ENCODE measurements at regions not wholly inside any gene's neighbourhood (a gene's known extent, or its start where the extent isn't known, plus 50 kb on each side); places are given as distances from the start of the nearest gene placed in this dataset.

DNA sequence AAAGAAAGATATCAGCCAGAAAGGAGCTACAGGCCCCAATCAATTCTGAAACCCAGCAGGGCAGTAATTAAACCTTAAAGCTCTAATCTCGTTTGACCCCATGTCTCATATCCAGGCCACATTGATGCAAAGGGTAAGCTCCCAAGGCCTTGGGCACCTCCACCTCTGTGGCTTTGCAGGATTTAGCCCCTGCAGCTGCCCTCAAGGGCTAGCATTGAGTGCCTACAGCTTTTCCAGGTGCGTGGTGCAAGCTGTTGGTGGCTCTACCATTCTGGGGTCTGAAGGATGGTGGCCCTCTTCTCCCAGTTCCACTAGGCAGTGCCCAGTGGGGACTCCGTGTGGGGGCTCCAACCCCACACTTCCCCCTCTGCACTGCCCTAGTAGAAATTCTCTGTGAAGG, 429.9 kb downstream of the NPHP4 start (continued):
- TF ChIP-seq POLR2AphosphoS2 (IDR thresholded peaks at IDR 0.05; ENCODE audit: low read depth, low read length) (no peak), JUND (IDR thresholded peaks at IDR 0.05; ENCODE audit: low read depth, low read length) (no peak), TBL1XR1 (IDR thresholded peaks at IDR 0.05; ENCODE audit: low read depth, low read length) (no peak), CBFB (IDR thresholded peaks at IDR 0.05; ENCODE audit: low read depth) (no peak)

DNA sequence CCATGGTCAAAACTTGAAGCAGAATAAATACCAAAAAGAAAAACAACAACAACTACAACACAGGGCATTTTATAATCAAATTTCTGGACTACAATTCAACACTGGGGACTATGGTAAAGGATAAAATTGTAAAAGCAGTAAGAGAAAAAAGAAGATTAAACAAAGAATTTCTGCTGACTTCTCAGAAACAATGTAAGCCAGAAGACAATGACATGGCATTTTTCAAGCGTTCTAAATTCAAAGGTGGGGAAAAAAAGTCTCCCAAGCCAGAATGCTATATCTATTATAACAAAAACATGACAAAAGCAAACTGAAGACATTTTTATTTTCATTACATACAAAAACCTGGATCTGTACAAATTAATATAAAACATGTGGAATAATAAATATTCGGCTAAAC, 433.1 kb downstream of the NPHP4 start:
- RAD21 ChIA-PET (ENCODE audit: unreplicated experiment) = no interaction called here
- FAIRE-seq = no peak

DNA sequence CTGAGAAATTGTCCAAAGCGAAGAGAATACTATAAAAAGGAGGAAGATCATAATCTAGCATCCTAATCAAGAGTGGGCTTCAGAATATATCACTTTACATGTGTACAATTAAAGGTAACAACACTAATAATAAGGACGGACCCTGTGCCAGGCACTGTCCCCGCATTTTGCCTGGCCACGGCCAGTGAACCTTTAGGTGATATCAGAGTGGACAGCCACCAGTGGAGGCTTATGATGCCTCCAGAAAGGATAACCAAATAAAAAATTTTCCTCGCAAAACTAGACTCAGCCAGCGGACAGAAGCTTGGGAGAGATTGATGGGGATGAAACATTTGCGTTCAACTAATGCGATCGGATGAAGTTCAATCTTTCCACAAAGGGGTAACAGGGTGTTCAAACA, 436.4 kb downstream of the NPHP4 start:
- RAD21 ChIA-PET (ENCODE audit: unreplicated experiment) = no interaction called here
- Histone ChIP-seq H4K20me1 (ENCODE audit: control insufficient read depth, insufficient read depth) (no peaks in the 10 kb centered on the region), H3K36me3 (ENCODE audit: control insufficient read depth in 2 of 2, insufficient read depth in 2 of 2, low read length in 1 of 2) (no peaks in the 10 kb centered on the region), H3K9me3 (replicated peaks; ENCODE audit: control insufficient read depth, insufficient read depth, low read length) (no peaks in the 10 kb centered on the region), H3K4me1 (ENCODE audit: control insufficient read depth, insufficient read depth, low read length) (no peaks in the 10 kb centered on the region), H3K4me3 (no peak overlapping the region), H3K27me3 (replicated peaks in 1 of 2; ENCODE audit: control insufficient read depth in 2 of 2, insufficient read depth in 2 of 2, low read length in 1 of 2) (no peaks in the 10 kb centered on the region), H3K4me2 (ENCODE audit: control insufficient read depth, insufficient read depth) (no peak overlapping the region), H3K79me2 (ENCODE audit: control insufficient read depth, insufficient read depth, low read length) (no peaks in the 10 kb centered on the region), H3K9ac (ENCODE audit: control insufficient read depth, insufficient read depth, low read length) (no peak overlapping the region), H3K27ac (ENCODE audit: control insufficient read depth, insufficient read depth) (no peak overlapping the region), H2AFZ (ENCODE audit: control insufficient read depth, low read depth, low read length) (no peak overlapping the region)
- DNase-seq (ENCODE audit: low read depth, low spot score) (no peak), ATAC-seq (no peak), FAIRE-seq (no peak)
- POLR2A ChIA-PET = no interaction called here
- 58% methylated on average over 9 of the region's 9 CpGs for WGBS (ENCODE audit: insufficient coverage, insufficient replicate concordance, low lambda C conversion rate, missing lambda C conversion rate)
- CTCF ChIA-PET = no interaction called here
- BruUV-seq (replicated peaks) = no TSS peak
- TF ChIP-seq ZNF207 (IDR thresholded peaks at IDR 0.05; ENCODE audit: borderline replicate concordance) (no peak), ASH2L (IDR thresholded peaks at IDR 0.05; ENCODE audit: borderline replicate concordance, low read depth) (no peak), ESRRA (IDR thresholded peaks at IDR 0.05; ENCODE audit: low read length) (no peak)
- in situ Hi-C loops (cut with MboI) (no loop called here), intact Hi-C loops (cut with micrococcal nuclease; ENCODE audit: unreplicated experiment) (no loop called here)
- SMC1A ChIA-PET (ENCODE audit: uncharacterized antibody, unreplicated experiment) = no interaction called here

More for the DNA sequence above, 433.1 kb downstream of the NPHP4 start:
- no peak for ATAC-seq
- CTCF ChIA-PET = no interaction called here
- H3K36me3 ChIP-seq (ENCODE audit: control insufficient read depth in 2 of 2, insufficient read depth in 2 of 2, low read length in 1 of 2) = no peaks in the 10 kb centered on the region
- no peak overlapping the region for H3K9ac ChIP-seq (ENCODE audit: control insufficient read depth, insufficient read depth, low read length)
- H3K79me2 ChIP-seq (ENCODE audit: control insufficient read depth, insufficient read depth, low read length) = no peaks in the 10 kb centered on the region
- H3K27ac ChIP-seq (ENCODE audit: control insufficient read depth, insufficient read depth) = no peak overlapping the region
- H2AFZ ChIP-seq (ENCODE audit: control insufficient read depth, low read depth, low read length) = no peak overlapping the region
- no peaks in the 10 kb centered on the region for H4K20me1 ChIP-seq (ENCODE audit: control insufficient read depth, insufficient read depth)
- no peaks in the 10 kb centered on the region for H3K9me3 ChIP-seq (replicated peaks; ENCODE audit: control insufficient read depth, insufficient read depth, low read length)
- H3K4me3 ChIP-seq = no peak overlapping the region
- 0% methylated on average over 2 of the region's 2 CpGs for WGBS (ENCODE audit: insufficient coverage, insufficient replicate concordance, low lambda C conversion rate, missing lambda C conversion rate)
- TF ChIP-seq FOS (IDR thresholded peaks at IDR 0.05; ENCODE audit: borderline replicate concordance, extremely low read depth, insufficient read length) (no peak), NR2F1 (conservative IDR thresholded peaks at IDR 0.05) (no peak), NBN (IDR thresholded peaks at IDR 0.05) (no peak), KLF5 (IDR thresholded peaks at IDR 0.05; ENCODE audit: partially characterized antibody) (no peak)
- POLR2A ChIA-PET = no interaction called here
- no peak overlapping the region for H3K4me2 ChIP-seq (ENCODE audit: control insufficient read depth, insufficient read depth)
- no peak for DNase-seq (ENCODE audit: low read depth, low spot score)
- SMC1A ChIA-PET (ENCODE audit: uncharacterized antibody, unreplicated experiment) = no interaction called here
- intact Hi-C loops (cut with micrococcal nuclease; ENCODE audit: unreplicated experiment) = no loop called here
- in situ Hi-C loops (cut with MboI) = no loop called here
- BruUV-seq (replicated peaks) = no TSS peak
- no peaks in the 10 kb centered on the region for H3K27me3 ChIP-seq (replicated peaks in 1 of 2; ENCODE audit: control insufficient read depth in 2 of 2, insufficient read depth in 2 of 2, low read length in 1 of 2)
- no peaks in the 10 kb centered on the region for H3K4me1 ChIP-seq (ENCODE audit: control insufficient read depth, insufficient read depth, low read length)
